Kidney capillary endothelial cell (primary cell): ENCODE measurements at regions not wholly inside any gene's neighbourhood (a gene's known extent, or its start where the extent isn't known, plus 50 kb on each side); places are given as distances from the start of the nearest gene placed in this dataset.
"Not testable (repeated sequence)": the region's sequence is repeated elsewhere in the genome, so short reads cannot be mapped to it uniquely, and the experiment has no call there.

Experiments
- DNase-seq: peaks from one replicate; pipeline ENCODE4 v3.0.0-alpha.2; 2018; ENCODE audit warnings: low spot score

DNA sequence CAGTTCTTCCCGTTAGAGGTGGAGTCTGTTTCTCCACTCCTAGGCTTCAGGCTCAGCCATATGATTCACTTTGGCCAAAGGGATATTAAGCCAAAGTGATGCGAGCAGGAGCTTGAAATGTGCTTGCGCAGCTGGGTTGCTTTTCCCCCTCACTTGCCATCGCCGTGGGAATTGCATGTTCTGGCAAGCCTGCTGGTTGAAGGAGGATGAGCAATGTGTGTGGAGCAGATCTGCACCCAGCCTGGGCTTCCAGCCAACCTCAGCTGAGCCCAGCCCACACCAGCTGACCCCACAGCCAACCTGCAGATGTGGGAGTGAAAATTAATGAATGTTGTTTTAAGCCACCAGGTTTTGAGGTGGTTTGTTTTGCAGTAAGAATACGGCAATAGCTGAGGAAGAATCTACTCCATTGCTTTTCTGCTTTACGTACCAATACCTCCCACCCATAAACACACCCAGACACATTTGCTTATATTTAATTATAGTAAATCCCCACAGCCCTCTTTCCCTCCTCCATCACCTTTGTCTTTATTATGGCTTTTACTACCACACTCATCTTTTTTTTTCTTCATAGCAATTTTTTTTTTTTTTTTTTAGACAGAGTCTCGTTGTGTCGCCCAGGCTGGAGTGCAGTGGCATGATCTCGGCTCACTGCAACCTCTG is 132.8 kb upstream of the FUNDC1 start:
- DNase-seq: no peak

DNA sequence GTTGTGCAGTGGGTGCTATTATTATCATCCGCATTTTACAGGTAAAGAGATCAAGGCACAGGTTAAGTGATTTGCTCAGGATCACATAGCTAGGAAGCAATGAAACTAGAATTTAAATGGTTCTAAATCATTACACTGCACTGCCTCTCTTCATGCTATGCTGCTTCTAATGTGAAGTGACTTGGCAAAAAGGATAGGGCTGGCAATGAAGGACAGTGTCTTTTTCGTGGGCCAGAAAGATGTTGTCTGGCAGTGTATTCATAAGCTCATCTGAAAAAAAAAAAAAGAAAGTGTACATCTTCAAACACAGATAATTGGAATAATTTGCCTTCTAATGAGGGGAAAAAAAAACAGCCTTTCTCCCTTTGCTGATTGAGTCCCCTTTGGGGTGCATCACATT is 132.2 kb upstream of the FUNDC1 start:
- no peak for DNase-seq

DNA sequence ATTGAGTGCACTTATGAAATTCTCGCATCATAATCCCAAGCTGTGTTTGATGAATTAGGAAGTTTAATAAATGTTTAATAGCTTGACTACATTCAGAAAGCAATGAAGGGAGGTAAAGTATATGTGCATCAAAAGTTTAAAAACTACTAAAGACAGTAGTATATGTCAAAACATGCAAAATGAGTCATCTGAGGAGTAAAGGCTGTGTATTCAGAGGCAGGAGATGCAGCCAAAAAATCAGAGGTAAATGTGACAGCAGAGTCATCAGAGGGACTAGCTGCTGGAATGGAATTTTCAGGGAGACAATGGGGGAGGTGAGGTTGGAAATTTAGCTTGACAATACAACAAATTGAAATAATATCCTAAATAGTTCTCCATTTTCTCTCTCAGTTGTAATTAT is 127.0 kb upstream of the FUNDC1 start:
- DNase-seq: no peak

DNA sequence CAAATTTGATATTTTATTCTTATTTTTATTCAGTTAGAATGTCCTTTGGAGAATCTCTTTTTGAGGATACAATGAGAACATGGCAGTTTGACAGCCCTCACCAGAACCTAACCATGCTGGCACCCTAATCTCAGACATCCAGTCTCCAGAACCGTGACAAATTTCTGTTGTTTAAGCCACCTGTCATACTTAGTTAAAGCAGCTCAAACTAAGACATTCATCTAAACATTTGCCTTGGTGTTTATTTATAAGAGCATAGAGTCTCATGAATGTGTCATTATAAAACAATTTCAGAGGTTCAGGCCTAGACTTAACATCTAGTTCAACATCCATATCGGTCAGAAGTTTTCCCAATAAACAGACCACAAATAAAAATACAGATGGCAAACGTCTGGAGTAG is 125.1 kb upstream of the FUNDC1 start:
- no peak for DNase-seq

DNA sequence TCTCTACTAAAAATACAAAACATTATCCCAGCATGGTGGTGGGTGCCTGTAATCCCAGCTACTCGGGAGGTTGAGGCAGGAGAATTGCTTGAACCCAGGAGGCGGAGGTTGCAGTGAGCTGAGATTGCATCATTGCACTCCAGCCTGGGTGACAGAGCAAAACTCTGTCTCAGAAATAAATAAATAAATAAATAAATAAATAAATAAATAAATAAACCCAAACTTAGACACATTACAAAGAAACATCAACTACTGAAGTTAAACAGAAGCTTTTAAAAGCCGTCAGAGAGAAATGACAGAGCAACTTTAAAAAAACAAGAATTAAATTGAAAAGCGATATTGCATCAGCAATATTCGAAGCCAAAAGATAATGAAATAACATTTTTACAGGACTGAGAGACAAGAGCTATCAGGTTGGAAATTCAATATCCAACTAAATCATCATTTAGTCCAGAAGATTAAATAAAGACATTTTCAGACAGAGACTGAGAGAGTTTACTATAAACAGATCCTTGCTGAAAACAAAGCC is 115.1 kb upstream of the FUNDC1 start:
- not testable (repeated sequence) for DNase-seq

DNA sequence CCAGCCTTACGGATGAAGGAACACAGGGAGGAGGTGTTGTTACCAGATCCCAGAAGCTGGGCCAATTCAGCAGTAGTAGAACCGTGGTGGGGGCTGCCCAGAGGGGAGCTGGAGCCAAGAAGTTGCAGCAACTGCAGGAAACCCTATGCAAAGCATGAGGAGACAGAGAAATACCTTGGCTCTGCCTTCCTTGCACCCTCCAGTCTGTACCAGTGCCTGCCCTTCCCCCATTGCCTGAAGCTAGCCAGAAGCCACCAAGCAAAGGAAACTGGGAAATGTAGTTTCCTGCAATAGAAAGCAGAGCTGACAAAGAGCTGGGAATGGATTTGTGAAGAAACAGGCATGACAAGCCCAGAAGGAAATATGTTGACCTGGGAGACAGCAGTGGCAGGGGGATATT is 108.7 kb upstream of the FUNDC1 start:
- no peak for DNase-seq

DNA sequence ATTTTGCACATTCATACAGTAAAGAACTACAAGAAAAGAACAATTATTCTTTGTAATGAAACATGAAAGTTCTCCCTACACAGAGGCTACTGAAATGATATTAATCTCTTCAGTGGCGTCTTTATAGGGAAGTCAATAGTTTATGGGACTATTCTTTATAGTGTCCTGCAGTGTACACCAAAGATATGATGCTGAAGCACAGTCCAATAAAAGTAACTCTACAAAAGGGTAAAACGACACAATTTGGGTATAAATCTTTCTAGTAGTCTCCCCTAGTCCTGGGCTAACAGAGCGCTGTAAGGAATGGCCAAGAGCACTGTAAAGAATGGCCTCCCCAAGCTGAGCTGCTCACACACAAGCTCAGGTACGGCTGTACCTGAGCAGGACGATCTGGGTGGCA is 101.1 kb upstream of the FUNDC1 start:
- DNase-seq: no peak

DNA sequence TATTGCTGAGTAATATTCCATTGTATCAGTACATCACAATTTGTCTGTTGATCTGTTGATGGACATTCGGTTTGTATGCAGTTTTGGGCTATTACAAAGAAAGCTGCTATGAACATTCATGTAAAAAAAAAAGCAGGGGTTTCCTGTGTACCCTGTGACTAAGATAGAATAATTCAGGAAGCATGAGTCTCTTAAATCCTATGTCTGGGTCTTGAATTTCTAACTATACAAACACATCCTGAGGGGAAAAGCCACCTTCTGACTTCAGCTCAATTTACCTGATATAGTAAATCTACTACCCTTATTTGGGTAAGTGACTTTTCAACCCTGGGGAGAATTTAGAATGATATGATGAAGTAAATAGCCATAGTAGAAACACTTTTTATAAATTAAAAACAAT is 94.6 kb upstream of the FUNDC1 start:
- peak; percentile 33 for DNase-seq

DNA sequence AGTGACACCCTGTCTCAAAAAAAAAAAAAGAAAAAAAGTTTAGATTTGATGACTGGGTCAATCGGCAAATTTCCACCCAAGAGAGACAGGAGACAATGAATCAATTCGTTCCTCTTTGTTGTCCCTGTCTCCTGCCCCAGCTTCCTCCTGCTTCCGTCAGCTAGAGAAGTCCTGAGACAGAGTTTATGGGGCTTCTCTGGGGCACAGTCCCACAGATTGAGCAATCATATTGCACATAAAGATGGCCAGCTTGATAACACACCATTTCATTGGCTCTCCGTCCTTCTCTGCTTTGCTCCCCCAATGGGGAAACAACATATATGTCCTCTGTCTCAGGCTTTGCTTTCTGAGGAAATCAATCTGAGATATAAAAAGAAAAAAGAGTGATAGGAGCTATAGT is 78.4 kb upstream of the FUNDC1 start:
- no peak for DNase-seq

DNA sequence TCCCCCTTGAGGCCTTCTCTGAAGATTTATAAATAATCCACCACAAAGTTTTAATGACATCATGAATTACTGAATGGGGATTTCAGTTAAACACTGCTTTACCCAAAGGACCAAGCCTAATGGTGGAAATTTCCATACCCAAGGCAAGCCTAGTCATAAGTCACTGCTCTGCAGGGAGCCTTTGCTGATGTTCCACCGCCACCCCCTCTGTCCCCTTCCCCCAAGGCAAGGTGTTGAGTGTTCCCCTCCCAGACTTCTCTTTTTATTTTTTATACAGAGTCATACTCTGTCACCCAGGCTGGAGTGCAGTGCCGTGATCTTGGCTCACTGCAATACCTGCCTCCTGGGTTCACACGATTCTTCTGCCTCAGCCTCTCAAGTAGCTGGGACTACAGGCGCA is 76.4 kb upstream of the FUNDC1 start:
- no peak for DNase-seq

DNA sequence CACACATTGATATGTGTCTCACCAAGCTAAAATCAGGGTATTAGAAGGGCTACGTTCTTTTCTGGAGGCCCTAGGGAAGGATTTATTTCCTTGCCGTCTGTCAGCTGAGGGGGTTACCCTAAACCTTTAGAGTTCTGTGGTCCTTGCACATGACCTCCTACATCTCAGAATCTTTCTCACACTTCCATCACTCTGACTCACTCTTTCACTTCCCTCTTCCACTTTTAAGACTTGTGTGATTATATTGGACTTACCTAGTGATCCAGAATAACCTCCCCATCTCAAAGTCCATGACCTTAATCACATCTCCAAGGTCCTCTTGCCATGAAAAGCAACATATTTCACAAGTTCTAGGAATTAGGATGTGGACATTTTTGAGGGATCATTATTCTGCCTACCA is 53.6 kb upstream of the FUNDC1 start:
- DNase-seq: no peak
